Right lobe of liver (tissue), 4 donors: ENCODE measurements at regions not wholly inside any gene's neighbourhood (a gene's known extent, or its start where the extent isn't known, plus 50 kb on each side); places are given as distances from the start of the nearest gene placed in this dataset.

ENCODE experiments used
- POLR2A ChIP-seq: fragments of 450-650 bp; IDR thresholded peaks from one replicate; pipeline ENCODE4 v1.6.1; 2017; ENCODE audit warnings: antibody characterized with exemption, mild to moderate bottlenecking
- TF ChIP-seq, protein P1 (sequence below), 4 donors: fragments of 200-600 bp in 3 of 4; fragments of 450-650 bp in 1 of 4; IDR thresholded peaks; one replicate each; pipeline versions ENCODE4 v1.5.1 to v1.8.0; 2016 to 2022; ENCODE audit warnings: antibody characterized with exemption in 4 of 4, mild to moderate bottlenecking in 2 of 4
- donor health status: DM: no; HTN: no; CAD: no.
- donor health status: DM: no; HTN: no; CAD: no.
- donor health status: DM: no; HTN: yes; CAD: no.

DNA sequence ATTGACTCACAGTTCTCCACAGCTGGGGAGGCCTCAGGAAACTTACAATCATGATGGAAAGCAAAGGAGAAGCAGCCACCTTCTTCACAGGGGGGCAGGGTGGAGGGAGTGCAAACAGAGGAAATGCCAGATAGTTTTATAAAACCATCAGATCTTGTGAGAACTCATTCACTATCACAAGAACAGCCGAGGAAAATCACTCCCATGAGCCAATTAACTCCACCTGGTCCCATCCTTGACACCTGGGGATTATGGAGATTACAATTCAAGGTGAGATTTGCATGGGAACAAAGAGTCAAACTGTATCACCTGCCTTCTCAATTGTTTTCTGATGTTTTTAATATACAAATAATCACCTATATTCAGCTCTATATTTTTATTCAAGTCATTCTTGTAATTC lies 1527.3 kb upstream of the GOT2 start:
- TF ChIP-seq, protein P1, sequence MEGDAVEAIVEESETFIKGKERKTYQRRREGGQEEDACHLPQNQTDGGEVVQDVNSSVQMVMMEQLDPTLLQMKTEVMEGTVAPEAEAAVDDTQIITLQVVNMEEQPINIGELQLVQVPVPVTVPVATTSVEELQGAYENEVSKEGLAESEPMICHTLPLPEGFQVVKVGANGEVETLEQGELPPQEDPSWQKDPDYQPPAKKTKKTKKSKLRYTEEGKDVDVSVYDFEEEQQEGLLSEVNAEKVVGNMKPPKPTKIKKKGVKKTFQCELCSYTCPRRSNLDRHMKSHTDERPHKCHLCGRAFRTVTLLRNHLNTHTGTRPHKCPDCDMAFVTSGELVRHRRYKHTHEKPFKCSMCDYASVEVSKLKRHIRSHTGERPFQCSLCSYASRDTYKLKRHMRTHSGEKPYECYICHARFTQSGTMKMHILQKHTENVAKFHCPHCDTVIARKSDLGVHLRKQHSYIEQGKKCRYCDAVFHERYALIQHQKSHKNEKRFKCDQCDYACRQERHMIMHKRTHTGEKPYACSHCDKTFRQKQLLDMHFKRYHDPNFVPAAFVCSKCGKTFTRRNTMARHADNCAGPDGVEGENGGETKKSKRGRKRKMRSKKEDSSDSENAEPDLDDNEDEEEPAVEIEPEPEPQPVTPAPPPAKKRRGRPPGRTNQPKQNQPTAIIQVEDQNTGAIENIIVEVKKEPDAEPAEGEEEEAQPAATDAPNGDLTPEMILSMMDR (IDR thresholded peaks at IDR 0.05): no peak
- TF ChIP-seq POLR2A: no peak
